ENCODE measurements at regions not wholly inside any gene's neighbourhood (a gene's known extent, or its start where the extent isn't known, plus 50 kb on each side); places are given as distances from the start of the nearest gene placed in this dataset.

- TF ChIP-seq, protein P1, sequence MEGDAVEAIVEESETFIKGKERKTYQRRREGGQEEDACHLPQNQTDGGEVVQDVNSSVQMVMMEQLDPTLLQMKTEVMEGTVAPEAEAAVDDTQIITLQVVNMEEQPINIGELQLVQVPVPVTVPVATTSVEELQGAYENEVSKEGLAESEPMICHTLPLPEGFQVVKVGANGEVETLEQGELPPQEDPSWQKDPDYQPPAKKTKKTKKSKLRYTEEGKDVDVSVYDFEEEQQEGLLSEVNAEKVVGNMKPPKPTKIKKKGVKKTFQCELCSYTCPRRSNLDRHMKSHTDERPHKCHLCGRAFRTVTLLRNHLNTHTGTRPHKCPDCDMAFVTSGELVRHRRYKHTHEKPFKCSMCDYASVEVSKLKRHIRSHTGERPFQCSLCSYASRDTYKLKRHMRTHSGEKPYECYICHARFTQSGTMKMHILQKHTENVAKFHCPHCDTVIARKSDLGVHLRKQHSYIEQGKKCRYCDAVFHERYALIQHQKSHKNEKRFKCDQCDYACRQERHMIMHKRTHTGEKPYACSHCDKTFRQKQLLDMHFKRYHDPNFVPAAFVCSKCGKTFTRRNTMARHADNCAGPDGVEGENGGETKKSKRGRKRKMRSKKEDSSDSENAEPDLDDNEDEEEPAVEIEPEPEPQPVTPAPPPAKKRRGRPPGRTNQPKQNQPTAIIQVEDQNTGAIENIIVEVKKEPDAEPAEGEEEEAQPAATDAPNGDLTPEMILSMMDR (IDR thresholded peaks at IDR 0.05; ENCODE audit: borderline replicate concordance, extremely low read depth, low read length, poor library complexity, severe bottlenecking), result no peak
- no peak for TF ChIP-seq EZH2 (IDR thresholded peaks at IDR 0.05; ENCODE audit: borderline replicate concordance, low read depth, low read length, severe bottlenecking)
Measured at GRCh38 chr13:70895599-70895998, 787.3 kb upstream of the KLHL1 start.

Data from DND-41 (cell line).